DMS114 treated with DMSO at 0.1 percent for 48 hours (cell line): ENCODE measurements at regions not wholly inside any gene's neighbourhood (a gene's known extent, or its start where the extent isn't known, plus 50 kb on each side); places are given as distances from the start of the nearest gene placed in this dataset.

Source experiments
- DNase-seq: peaks from one replicate; lab custom pipeline; 2025; ENCODE audit not compliant: unreplicated experiment; lab: John Stamatoyannopoulos, UW

DNA sequence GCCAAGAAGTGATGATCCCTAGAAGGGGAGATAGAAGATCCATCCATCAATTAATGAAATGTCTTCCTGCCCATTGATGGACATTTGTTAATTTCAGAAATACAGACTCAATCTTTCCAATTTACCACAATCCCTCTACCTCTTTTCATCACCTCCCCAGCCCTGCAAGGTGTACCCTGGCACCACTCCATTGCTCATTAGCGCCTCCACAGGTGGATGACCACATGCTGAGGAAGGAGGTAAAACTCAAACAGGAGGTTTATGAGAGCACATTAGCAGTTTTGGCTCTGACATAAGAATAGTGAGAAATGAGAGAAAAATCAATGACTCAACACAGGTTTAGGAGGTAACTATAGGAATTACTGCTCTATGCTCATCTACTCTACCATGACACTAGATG, 208.0 kb downstream of the C1D start:
- no peak for DNase-seq

DNA sequence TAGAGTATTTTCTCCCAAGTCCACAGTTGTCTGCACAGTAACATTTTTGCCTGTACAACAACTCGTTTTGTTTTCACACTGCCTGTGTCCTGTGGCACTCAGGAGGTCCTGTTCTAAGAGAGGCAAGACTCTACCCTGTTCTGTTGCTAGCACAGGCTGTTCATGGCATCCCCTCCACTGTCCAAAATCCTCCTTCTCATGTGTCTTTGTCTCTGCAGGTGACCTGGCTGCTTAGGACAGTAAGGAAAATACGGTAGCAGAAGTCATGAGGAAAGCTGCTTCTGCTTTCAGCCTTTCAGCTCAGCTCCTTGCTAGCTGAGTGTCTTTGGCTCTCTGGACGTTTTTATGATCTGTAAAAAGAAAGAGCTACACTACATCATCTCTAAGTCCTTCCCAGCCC, 205.9 kb downstream of the C1D start:
- DNase-seq = no peak

DNA sequence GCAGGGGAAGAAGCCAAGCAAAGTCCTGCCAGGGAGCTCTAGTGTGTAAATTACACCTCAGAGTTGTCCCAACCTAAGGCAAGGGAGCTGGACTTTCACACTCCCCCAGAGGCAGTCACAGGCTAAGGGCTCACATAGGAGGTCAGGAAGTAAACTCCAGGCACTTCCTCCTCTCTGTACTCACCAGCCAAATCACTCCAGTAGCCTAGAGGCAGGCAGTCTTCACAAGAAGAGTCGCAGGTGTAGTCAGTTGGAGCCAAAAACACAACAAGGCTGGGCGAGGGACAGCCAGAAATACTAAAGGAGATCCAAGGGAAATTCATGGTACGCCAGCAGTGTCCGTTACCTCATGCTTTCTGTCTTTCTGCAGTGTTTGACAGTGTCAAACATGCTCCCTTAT, 205.0 kb downstream of the C1D start:
- no peak for DNase-seq

DNA sequence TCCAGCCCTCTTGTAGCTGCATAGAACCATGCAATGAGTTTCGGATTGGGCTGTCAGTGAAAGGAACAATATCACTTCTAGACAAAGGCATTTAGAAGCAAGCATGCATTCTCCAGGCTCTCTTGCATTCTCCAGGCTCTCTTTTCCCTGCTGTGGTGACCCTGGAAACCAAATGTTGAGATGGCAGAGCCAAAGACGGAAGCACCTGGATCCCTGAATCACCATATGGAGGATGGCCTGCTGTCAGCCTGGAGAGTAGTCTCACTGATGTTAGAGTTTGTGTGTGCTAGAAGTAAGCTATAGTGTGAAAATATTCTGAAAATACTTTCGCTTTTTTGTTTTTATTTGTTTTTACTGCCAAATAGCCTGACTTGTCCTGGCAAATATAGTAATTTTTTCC, 203.9 kb downstream of the C1D start:
- no peak for DNase-seq

DNA sequence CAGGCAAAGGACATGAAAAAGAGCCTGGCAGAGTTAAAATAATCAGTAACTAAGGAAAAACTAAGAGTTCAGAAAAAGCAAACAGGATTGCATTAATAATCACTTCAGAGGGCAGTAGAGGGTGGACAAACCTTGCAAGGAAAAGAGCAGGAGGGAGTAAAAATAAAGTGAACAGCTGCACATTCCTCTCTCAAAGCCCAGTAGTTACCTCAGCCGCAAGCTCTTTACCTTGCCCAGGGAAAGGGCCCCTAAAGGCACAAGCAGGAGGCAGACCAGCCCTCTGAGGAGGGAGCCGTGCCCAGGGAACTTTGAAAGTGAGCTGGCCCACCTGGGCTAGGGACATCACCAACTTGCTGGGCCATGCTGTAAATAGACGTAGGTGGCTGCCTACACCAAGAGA, 196.9 kb downstream of the C1D start:
- no peak for DNase-seq

DNA sequence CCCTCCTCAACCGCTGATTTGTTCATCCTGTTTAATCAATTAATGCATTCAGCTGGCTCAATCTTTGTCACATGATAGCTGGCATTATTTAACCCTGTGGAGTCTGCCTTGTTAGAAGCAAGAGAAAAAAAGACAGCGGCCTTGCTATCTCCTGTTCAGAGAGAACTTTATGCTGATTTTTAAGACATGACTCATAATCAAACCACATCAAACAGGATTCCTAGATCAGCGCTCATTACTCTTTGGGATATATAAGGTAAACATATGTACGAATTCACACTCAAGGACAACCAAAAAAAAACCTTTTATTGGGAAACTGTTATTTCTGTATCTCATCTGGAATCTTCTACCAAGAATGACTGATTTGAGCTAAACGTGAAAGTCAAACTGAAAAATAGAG, 195.1 kb downstream of the C1D start:
- no peak for DNase-seq

DNA sequence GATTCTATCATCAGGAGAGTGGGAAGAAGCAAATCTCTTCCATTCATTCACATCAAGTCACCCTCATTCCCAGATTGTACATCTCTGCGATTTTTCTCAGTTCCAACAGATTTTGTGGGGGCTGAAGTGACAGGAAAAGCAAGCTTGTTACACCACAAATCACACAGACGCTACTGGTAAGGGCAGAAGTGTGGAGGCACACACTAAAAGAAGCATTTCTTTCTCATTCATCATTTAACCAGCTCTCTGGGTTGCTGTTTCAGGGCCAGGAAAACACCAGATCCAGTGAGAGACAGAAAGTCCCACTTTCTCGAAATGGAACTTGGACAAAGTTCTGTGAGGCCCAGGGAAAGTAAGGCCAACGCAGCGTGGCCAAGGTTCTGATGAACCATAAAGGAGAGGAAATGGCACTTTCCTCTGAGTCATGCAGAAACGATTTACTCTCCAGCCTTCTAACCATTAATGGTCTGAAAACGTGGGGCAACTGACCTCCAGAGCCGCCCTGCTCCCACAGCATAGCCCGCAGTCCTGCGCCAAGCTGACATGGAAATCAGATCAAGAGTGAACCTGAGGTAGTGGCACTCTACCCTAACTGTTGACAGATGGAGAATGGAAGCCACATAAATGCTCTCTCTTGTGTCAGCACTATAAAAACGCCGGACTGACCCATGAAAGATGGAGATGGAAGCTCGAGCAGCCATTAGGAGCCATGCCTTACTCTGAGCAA, 191.0 kb downstream of the C1D start:
- no peak for DNase-seq

DNA sequence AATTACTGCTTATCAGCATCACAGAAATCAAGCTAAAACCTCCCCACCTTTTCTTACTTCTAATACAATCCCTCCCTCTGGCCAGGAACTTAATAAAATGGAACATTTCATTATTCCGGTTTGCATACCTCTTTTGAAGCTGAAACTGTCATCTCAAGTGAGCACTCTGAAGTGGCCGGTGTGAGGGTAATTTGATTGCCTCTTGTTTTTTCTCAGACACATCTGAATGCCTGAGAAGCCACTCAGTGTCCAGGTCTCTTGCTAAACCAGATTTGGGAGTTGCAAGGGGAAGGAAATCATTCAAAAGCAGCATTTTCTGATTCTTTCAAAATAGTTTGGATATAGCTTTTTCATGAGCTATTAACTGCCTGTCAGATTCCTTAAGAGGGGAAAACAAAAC, 190.3 kb downstream of the C1D start:
- DNase-seq = no peak

DNA sequence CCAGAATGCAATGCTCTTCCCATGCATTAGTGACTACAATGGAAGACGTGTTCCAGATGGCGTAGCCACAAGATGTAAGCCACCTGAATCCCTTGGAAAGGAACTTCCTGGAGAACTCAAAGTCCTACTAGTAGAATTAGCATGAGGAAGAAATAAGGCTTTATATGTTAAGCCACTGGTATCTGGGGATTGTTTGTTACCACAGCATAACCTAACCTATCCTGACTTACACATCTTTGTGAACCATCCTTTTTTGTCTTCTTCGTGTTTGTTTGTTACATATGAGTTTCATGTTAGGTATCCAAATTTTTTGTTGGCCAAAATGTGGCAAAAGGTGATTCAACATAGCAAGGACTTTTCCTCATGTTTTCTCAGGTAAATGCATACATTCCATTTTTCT, 188.9 kb downstream of the C1D start:
- DNase-seq = no peak

DNA sequence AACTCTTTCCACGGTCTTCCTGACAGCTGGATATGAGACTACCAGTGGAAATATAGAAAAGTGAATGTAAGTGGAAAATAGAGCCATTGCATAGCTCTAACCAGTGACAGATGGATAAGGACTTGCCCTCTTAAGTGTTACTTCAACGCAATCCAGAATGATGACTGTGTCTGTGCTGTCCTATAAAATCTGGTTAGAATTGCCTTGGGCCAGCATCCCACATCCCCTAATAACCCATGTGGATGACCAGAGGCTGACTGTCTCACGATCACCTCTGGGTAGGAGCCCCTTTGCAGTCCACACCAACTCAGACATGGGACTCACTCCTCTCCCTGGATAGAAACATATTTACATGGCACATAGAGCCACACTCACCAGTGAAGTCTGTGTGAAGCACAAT, 186.6 kb downstream of the C1D start:
- no peak for DNase-seq

DNA sequence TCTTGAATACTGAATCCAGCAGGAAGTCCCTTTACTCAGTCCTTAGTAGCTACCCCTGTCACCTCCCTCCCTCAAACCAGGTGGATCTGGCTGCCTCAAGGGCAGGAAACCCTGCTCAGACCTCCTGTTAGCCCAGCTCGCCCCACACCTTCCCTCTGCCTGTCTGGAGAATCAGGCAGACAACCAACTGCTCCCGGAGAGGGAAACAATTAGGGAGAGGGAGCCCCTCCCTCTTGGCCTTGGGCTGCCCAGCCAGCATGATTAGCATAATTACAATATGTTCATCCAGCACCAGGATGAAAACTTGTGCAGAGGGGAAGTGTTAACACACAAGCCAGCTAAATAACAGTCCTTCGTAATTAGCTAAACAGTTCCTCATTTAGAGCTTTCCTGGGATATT, 185.5 kb downstream of the C1D start:
- DNase-seq = no peak

DNA sequence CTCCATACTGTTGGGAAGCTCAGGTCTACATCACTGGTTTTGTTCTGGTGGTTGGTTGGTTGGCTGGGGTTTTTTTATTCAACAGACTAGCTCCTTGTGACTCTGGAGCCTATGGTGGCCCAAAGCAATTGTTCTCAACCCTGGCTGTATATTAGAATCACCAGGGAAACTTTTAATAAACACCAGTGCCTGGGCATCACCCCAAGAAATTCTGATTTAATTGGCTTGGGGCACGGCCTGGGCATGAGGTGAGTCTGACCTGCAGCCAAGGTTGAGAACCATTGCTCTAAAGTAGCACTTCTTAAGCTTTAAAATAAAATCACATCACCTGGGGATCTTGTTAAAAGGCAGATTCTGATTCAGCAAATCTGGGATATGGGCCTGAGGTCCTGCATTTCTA, 184.1 kb downstream of the C1D start:
- no peak for DNase-seq

DNA sequence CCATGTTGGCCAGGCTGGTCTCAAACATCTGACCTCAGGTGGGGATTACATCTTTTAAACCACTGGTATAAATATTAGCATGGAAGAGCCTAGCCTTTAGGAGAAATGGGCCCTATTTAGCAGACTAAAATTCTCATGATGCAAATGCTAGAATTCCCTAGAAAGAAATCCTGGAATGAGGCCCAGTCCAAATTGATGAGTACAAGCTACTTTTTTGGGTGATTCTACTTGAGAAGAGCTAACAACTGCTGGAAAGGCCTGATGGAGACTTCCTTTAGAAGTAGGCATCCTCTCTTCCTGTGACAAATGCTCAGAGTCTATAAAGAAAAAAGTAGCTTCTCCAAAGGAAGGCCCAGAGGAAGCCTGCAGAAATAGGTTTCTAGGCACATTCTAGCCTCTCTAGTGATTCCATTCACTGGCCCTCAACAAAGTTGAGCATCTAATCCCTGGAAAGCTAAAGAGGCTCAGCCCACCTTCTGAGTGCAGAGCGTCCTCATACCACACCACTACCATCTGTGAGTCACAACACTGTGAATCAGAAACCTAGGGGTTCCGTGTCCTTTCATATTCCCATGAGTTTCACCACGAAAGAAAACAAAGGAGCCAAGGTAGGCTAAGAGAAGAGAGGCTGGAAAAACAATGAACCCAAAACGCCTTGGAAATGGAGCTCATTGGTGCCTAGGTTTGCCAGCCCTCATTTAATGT, 183.1 kb downstream of the C1D start:
- DNase-seq = no peak

DNA sequence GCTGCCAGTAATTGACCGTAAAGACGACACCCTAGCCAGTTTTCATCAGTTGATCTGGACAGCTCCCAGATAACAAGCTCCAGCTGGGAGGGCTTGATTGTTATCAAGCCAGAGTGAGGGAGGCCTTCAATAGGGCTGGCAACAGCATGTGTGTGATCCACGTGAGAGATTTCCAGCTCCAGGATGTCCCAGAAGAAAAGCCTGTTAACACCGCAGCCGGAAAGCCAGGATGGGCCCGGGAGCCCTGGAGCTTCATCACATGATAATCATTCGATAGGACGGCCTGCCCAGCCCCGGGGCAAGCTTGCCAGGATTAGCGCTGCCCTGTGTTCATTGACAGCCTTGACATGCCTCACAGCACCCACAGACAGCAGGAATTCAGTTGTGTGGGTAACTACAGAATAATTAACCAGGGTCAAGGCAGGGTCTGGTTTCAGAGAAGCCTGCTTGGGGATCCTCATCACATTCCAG, 182.5 kb downstream of the C1D start:
- no peak for DNase-seq

DNA sequence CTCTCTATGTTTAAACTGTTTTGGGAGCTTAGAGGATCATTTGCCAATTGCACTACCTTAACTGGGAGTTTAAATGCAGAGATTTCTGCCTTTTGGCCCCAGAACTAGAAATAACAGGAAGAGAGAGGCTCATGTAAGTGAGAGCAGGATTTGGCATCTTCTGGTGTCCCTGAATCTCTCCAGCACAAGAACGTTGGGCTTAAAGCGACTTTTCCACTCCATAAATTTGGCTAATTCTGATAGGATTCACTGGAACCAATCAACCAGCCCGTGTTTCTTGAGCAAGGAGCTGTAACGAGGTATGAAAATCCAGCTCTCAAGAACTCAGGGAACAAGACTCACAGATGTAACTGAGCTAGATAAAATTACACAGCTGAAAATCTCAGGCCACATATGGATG, 181.0 kb downstream of the C1D start:
- DNase-seq = no peak

DNA sequence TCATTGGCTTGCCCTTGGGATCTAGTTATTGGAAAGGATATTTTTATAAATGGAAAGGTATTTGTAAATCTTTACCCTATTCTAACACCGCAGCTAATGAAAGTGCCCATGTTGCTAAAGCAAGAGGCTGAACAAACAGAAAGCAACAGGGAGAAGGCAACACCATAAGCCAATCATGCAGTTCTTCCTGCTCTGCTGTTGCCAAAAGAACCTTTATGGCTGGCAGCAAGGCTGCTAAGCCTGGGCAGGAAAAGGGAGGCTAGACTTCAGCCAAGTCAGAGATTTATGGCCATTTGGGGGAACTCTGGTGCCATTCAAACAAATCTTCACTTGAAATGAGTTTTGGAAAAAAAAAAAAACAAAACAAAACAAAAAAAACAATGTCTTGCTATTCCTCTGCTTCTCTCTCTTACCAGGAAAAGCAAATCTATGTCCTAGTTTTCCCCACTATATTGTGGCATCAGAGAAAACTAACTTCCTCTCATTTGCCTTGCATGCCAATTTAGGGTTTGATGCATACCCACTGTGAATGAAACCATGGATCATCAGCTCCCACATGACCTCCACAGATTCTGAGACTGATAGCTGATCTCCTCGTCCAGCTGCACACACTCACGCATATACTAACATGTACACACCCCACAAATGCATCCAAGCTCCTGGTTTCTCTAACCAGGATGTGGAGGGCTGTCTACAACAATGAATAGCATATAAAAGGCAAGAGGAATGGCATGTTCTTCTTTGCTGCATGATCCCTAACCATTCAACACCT, 179.3 kb downstream of the C1D start:
- no peak for DNase-seq

DNA sequence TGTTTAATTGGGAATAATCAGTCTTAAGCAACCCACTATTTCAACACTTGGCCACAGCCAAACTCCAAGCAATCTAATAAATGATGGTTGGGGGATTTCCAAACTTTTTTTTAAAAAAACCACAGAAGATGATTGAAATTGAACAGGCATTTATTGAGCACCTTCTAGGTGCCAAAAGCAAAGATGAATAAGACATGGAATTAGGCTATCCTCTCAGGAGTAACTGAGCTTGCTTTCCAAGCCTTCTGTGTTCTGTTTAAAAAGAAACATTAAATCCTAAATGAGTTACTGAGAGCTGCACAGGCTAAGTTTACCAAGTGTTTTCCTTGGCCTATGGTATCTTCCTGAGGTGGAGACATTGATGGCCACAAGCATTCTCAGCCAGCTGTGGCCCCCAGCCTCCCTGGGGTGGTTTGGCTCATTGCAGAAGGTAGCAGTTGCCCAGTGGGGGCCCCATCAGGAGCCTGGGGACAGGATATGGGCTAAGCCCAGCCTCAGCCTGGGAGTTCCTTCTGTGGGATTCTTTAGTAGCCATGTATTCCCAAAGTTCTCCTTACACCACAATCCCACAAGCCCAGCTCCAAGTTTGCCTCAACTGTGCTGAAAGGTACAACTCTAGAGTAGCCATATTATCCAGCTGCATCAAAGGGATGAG, 174.3 kb downstream of the C1D start:
- DNase-seq = no peak

DNA sequence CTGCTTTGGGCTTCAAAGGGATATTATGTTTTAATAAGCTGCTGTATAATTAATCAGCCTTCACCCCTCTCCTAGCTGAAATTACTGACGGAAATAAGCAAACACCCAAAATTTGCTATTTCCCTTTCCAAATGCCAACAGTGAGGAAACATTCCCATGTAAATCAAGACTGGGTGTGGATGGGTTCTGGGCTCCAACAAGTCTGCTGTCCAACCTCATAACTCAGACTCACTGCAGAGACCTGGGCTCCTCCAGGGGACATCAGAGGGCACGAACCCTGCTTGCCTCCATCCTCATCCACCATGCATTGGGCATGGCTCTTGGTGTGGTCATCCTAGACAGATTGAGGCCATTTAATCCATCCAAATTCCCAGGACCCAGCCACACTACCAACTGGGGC, 173.7 kb downstream of the C1D start:
- no peak for DNase-seq

DNA sequence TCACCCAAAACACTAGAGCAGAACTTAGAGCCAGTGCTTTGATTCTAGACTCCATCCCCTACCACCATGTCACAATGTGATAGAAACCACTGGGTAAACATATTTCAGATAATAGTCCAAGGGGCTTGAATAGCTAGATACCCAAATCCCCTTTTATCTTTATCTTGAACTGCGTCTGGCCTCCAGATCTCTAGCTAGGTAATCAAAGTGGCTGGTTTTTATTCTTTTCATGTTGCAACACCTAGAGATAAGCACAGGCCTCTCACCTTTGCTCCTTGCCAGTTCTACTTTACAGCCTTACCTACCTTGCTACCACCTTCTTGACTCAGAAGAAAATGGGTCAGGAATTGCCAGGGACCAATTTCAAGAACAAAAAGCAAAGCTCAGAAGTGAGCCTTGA, 171.2 kb downstream of the C1D start:
- DNase-seq = no peak

DNA sequence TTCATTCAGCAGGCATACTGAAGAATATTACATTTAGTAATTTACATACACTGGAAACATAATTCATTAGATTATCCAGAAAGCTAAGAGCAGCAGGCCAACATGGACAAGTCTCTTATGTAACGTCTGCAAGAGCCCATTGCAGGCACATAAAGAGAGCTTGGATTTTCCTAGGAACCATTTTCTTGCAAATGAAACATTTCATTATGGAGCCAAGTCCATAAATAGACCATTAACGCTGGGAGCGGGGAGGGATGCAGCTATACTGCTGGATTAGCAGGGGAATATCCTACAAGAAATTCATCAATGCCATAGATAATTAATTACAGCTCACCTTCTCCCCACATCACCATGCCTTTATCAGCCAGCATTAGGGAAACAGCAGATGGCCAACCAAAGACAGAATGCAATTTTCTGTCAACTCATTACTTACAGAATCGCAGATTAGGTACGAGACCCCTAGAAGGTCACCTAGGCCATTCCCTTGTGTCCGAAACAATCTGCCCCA, 170.4 kb downstream of the C1D start:
- no peak for DNase-seq

DNA sequence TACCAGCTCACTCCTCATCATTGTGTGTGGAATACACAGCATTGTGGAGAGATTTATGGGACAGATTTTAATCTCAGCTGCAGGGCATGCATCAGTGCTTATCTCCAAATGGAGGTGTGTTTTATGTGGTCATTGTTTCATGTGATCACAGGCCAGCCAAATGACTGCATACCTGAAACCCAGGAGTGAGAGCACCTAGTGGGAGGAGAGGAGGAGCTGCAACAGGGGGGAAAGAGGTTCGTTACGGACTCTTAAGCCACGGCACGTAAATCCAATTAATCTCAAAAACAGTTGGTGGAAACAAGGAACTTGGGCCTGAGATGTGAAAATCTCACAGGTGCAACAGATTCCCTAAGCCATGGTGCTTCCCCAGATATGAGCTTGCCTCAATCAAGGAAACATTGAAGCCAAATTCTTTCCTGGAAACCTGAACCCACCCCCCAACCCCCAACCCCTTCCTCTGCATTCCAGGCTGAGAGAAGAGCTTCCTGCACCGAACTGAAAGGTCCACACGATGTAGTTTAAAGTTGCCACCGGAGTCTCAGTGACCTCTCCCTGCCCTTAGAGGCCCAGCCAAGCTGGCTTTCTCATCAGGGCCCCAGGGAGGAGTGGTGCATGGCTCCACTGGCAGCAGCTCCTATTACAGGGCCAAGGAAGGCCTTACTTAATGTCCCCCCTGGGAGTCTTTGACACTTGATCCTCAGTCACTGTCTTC, 167.4 kb downstream of the C1D start:
- no peak for DNase-seq
